Stimulated activated CD4-positive, alpha-beta T cell treated with anti-CD3 and anti-CD28 coated beads, Interleukin-1b, Interleukin-23, amount 100 ng/mL, for 1 hour (primary cell): ENCODE measurements at regions not wholly inside any gene's neighbourhood (a gene's known extent, or its start where the extent isn't known, plus 50 kb on each side); places are given as distances from the start of the nearest gene placed in this dataset.

Experiments used
- DNase-seq, 2 donors: peaks; one replicate each; pipeline ENCODE4 v3.0.0-alpha.2; 2020; ENCODE audit warnings: low read depth in 2 of 2

DNA sequence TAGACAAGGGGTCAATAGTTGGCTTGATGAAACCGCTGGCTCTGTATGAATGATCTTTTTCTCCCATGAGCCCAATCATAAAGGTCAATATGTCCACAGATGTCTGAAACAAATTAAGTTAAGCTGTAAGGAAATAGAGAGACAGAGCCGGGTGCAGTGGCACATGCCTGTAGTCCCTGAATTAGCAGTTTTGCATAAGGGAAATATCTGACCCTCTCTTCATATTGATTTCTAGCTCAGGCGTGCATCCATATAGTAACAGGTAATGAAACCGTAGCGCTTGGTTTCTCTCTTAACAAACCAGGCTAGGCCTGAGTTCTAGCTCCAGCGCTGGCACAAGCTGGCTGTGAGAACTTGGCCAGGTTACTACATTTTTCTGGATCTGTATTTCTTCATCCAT is 118.1 kb upstream of the ERCC6L2 start:
- DNase-seq = no peak

DNA sequence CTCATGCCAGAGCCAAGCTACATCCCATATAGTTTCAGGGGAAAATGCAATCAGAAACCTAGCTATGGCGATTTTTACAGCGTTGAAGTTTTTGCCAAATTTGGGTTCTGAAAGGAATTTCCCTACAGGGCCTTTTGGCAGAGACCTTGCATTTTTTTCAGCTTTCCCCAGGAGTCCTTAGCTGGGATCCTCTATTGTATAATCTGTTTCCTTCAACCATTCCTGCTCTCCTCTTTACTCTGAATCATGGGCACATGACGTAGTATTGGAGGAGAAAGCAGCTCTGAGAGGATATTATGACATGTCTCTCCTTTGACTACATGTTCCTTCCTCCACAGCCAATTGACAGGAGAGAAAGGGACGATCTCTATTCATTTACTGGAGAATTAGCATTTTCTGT is 118.5 kb upstream of the ERCC6L2 start:
- no peak for DNase-seq

DNA sequence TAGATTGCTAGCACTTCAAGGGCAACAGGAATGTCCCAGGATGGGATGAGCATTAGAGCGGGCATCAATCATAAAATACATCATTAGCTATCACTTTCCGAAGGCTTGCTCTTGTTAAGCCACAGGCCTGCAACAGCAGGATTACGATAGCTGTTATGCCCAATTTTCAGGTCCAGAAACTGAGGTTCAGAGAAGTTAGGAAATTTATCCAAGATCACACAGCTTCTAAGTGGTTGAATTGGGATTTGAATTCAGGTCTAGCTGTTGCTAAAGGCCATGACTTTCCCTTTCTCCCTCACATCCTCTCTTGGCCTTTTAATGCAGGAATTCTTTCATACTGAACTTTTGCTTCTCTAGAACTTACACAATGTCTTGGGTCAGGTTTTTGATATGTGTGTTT is 119.4 kb upstream of the ERCC6L2 start:
- DNase-seq = no peak

- no peak for DNase-seq
These were observed 120.1 kb upstream of the ERCC6L2 start for GRCh38 chr9:95755421-95755730.

- no peak for DNase-seq
These were observed 120.7 kb upstream of the ERCC6L2 start for GRCh38 chr9:95754533-95755420.

DNA sequence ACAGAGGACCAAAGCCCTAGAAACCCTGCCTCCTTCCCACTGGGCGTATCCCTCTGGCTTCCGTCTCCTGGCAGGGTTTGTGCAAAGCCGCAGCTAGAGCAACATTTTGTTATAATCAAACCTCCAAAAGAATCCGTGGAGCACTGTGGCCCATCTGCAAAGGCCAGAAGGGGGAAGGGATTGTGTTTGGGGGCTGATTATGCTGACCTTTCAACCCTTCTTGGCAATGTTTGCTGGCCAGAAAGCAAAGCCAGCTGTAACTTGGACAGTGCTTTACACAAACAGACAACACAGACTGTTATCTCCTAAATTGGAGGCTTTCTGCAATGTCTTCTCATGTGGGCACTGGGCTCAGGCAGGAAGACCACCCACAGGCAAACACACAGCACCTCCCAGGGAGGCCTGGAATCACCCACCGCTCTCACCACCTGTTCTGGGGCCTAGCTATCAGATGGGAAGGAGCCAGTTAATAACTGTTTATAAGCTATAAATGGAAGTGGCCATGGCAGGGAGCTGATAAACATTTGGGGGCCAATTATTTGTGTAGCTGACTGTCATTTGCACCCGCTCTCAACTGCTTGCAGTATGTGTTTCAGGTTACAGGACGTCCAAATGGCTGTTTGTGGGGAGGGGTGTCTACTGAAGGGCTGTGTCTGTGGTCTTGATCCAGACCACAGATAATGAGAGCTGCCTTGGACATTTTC is 121.6 kb upstream of the ERCC6L2 start:
- DNase-seq = no peak

DNA sequence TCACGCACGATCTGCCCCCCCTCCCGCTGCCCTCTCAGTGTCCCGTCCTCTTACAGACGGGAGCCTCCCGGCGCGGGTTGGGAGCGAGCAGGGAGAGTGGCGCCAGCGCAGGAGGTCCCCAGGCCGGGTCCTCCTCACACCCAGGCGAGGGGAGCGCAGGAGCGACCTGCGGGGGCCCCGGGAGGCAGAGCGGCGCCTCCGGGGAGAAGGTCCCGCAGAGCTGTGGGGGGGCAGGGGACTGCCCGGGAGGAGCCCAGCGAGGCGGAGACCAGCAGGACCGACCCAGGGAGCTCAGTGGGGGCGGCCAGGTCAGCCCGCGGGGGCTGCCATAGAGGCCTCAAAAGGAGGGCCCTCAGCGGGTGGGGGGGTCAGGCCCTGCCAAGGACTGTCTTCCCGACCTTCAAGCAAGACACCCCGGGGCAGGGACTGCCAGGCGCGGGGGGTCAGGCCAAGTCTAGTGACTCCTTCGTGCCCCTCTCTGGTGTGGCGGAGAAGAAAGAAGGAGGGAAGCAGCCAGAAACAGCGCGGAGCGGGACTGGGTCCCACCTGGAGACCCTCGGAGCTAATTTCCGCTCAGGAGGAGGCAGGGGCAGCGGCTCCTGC is 123.3 kb upstream of the ERCC6L2 start:
- DNase-seq = no peak

DNA sequence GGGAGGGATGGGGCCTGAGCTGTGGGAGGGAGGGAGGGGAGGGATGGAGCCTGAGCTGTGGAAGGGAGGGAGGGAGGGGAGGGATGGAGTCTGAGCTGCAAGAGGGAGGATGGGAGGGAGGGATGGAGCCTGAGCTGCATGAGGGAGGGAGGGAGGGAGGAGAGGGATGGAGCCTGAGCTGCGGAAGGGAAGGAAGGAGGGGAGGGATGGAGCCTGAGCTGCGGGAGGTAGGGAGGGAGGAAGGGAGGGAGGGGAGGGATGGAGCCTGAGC is 124.0 kb upstream of the ERCC6L2 start:
- DNase-seq = no peak

DNA sequence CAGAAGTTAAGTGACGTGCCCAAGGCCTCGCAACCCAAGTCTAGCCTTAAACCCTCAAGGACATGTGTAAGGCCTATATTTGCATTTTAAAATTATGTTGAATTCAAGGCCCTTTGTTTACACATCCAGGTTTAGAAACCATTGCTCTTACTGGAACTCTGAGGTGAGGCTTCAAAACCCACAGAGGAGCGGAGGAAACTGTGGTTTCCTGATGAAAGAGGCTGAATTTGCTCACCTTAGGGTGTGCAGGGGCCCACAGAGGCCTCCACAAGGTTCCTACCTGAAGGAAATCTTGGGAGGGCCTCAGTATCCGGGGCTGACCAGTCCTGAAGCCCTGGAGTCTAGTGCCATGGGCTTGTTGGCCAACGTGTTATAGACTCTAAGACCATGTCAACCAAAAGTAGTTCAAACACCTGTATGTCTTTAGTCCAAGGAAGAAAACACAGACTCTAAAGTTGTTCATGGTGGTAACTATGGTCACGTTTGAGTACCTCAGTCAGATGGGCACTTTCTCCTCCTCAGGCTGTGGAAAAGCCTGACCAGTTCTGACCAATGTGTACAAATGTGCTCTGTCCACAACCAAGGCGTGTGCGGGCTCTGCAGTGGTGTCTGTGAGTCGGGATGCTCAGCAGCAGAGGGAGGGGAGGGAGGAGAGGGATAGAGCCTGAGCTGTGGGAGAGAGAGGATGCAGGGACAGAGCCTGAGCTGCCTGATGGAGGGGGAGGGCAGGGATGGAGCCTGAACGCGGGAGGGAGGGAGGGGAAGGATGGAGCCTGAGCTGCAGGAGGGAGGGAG is 124.6 kb upstream of the ERCC6L2 start:
- no peak for DNase-seq

DNA sequence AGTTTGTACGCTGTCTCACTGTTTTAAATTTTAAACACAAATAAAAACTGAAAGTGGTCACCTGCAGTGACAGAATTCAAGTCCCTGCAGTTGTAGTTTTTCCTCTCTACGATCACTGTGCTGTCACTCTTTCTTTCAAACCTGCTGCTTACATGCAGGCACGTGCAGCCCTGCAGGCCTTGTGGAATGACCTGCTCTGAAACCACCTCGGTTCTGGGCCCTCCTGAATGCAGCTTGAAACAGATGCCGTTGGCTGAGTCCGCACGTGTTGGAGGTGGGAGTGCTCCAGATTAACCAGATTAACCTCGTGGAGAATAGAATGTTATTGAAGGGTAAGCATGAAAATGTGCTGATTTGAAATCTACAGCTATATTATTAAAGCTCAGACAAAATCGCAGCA is 126.0 kb upstream of the ERCC6L2 start:
- no peak for DNase-seq

- no peak for DNase-seq
These were observed 128.9 kb upstream of the ERCC6L2 start for GRCh38 chr9:95746408-95747180.

GRCh38 chr9:95742821-95743220 is 132.7 kb upstream of the ERCC6L2 start:
- no peak for DNase-seq

DNA sequence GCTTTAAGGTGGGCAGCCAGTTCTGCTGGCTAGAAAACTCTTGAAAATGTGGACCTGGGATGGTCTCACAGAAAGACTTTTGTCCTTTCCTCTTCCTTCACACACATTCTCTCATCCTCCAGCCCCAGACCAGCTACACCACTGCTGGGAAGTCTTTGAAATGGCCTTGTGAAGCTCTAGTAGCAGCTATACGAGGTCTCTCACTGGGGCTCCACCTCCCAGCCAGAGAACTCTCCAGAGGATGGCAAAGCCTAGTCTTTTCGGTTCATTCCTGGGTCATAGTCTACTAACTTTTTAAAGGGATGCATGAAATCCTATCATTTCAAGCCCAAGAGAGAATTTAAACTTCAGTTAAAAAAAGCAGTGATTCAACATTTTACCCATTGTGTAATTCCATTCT is 133.9 kb upstream of the ERCC6L2 start:
- DNase-seq = no peak

GRCh38 chr9:95740217-95741004 is 135.1 kb upstream of the ERCC6L2 start:
- no peak for DNase-seq

- DNase-seq = no peak
These were observed 137.1 kb upstream of the ERCC6L2 start for GRCh38 chr9:95738438-95738837.

- DNase-seq = no peak
These were observed 138.5 kb upstream of the ERCC6L2 start for GRCh38 chr9:95736891-95737522.

DNA sequence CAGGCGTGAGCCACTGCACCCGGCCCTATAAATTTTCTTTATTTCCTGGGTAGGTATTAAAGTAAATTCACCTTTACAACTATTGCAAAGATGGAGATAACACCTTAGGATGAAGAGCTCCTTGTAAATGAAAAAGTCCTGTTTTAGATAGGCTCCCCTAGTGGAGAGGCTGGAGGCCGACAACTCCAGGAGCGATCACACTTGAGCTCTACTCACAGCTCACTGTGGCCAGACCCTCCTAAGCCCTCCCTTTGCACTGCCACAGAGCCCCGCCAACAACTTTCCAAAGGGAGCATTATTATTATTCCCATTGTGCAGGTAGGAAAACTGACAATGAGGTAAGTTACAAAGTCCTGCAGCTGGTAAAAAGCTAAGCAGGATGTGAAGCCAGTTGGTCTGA is 139.1 kb upstream of the ERCC6L2 start:
- DNase-seq = no peak

- DNase-seq = no peak
These were observed 139.8 kb upstream of the ERCC6L2 start for GRCh38 chr9:95735701-95736100.

DNA sequence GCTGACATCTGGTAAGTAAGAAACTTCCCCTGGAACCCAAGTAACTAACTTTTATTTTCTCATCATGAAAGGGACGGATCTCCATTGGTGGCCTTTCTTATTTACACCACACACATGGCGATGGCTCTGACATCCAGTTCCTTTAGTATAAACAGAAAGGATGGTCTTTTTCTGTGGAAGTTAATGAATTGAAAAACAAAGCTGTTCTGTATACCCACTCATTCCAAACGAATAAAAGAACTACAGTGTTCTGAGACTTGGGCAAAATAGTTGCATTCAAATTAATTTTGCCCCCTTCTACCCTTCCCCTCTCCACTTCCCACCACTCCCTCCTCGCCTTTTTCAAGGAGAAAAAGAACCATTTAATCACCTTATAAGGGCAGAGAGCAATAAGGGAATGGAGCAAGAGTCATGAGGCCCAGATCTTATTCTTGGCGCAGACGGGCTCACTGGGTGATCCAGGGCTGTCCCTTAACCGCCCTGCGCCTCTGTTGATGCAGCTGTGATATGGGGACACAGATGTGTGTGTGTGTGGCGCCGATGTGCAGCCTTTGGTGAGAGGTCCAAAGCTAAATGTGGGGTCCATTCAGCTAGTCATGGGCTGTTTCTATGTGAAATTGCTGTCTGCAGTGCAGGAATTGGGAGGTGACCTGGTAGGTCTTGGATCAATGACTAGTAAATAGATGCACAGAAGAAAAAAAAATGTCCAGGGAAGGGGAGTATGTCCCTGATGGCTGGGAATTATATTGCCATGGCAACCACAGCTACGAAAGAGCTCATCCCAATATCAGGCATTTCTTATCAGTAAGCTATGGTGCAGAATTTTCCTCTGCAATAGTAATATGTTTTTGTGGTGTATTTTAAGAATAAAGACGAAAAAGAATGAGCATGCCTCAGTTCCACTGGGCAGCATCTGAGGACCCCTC is 141.5 kb upstream of the ERCC6L2 start:
- DNase-seq = no peak
